Stimulated activated CD8-positive, alpha-beta memory T cell treated with anti-CD3 and anti-CD28 coated beads, Interleukin-15, amount 100 ng/mL, for 1 hour (primary cell): ENCODE measurements at regions not wholly inside any gene's neighbourhood (a gene's known extent, or its start where the extent isn't known, plus 50 kb on each side); places are given as distances from the start of the nearest gene placed in this dataset.

Experiments used
- DNase-seq: peaks from one replicate; pipeline ENCODE4 v3.0.0-alpha.2; 2020; ENCODE audit warnings: low read depth

DNA sequence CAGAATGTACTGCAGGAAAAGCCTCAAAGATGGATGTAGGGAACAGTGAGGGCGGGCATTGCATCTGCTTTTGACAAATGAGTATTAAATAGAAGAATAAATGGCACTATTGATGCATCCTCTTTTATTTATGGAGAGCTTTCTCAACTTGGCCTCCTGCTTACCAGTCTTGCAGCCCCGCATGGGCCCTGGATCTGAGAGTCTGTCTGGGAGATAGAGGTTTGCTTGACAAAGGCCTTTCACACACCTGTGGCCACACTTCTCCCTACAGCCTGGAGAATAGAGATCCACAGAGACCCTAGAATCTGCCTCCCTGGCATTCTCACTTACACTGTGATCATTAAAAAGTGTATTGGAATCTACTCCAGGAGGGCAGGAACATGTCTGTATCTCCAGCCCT lies 203.8 kb upstream of the CDH4 start:
- no peak for DNase-seq

DNA sequence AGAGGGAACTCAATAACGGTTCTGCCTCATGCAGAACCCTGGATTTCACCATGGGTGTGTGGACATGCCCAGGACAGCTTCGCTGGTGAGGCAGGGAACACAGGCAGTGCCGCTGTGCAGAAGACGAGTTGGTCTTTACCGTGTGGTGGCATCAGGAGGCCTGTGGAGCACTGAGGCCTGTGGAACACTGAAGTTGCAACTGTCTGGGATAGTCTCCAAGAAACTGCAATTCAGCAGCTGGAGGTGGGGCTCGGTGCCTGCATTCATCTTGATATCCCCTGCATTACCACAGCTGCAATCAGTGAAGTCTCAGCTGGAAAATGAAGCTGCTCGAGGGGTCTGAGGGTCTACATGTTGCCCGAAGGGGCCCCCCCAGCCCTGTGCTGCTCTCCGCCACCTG lies 202.4 kb upstream of the CDH4 start:
- DNase-seq: no peak

DNA sequence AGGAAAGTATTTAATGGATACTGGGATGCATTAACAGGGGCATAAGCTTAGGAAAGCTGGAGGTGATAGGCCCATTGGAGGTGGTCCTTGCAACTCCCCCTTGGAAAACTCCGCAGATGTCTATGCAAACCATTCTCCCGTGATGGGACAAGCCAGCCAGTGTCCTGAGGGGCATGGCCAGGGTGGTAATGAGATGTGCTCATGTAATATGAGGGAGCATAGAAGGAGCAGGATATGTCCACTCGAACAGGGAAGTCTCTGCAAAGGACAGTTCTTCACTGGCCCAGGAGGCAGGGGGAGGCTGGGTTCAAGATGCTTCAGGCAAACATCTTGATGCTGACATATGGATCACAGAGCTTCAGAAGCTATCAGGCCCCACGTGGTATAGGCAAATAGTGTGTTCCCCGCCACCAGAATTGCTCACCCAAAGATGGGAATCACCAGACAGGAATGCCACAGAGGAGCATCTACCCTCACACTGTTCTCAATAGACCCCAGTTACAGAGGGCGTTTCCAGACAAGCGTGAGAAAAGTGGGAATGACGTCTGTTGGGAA lies 201.6 kb upstream of the CDH4 start:
- DNase-seq: no peak

GRCh38 chr20:61052195-61052750 lies 199.8 kb upstream of the CDH4 start:
- DNase-seq: no peak

DNA sequence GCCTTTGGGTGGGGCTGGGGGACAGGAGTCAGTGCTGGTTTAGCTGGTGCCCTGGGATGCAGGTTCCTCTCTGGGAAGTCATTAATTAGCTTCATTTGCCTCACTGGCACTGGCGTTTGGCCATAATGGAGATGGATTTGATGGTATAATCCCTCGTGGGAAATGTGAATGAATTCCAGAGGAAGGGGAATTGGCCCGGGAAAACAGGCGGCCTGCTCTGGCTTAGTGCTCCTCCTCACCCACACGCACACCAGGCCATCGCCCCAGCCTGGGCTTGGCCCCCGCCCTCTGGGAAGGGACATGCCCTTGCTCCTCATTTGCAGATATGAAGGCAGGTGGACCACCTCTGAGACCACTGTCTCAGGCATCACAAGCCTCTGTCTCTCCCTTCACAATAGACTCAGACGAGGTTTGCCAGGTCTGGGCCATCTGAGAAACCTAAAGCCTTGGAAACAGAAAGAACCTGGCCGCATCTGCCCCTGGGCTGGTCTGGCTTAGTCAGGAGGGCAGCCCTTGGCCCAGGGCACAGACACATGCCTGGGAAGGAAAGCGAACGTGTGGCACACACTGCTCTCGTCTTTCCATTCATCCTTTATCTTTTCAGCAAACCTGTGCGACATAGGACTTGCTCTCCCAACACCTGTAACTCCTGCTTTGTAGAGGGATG lies 199.2 kb upstream of the CDH4 start:
- DNase-seq: no peak

- no peak for DNase-seq
Measured at GRCh38 chr20:61053487-61053886, 198.6 kb upstream of the CDH4 start.

DNA sequence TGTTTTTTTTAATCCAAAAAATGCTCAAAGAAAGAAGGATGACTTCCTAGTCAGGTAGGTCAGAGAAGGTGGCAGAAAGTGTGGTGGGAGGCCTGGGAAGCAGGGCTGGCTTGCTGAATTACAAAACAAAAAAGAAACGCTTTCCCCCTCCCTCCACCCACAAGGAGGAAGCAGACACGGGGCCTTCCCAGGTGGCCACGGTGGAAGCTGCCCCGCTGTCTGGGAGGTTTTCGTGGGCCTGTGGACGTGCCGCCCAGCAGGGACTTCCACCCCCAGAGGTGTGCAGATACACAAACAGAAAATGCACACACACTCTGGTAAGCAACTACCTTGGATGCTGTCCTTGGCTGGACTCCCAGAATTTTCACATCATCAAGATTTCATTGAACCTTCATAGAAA lies 198.2 kb upstream of the CDH4 start:
- DNase-seq: no peak

GRCh38 chr20:61054411-61054810 lies 197.7 kb upstream of the CDH4 start:
- DNase-seq: no peak

DNA sequence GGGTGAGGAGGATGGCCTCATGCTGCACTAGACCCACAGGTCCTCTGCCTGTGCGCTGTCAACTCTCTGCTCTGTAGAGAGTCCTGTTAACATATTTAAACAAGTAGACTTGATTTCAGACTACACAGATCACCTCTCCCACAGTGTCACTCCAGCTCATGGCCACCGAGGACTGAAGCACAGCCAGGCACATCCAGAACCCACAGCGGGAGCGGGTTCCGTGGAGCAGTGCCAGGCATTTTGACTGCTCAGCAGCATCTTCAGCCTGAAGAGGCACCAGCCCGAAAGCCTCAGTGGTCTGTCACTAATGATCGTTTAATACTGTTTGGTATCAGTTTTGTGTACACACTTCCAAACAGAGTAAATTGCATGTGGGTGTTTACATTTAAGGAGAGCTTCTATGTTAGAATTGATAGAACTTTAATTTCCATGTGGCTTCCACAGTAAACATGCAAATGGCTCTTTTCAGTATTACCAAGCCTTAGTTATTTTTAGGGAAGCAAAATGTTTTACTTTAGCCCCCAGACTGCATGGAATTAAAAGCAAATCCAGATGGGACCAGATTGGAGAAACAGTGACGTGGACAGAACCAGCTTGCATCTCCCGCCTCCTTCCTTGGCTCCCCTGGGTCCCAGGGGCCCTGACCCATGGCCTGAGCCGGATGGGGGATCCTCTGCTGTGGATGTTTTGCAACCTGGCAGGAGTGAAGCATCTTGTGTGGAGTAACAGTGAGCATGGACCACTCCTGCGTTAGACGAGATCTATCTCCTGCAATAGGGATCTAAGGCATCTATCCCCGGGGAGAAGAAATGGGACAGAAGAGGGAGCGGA lies 196.7 kb upstream of the CDH4 start:
- DNase-seq: no peak

DNA sequence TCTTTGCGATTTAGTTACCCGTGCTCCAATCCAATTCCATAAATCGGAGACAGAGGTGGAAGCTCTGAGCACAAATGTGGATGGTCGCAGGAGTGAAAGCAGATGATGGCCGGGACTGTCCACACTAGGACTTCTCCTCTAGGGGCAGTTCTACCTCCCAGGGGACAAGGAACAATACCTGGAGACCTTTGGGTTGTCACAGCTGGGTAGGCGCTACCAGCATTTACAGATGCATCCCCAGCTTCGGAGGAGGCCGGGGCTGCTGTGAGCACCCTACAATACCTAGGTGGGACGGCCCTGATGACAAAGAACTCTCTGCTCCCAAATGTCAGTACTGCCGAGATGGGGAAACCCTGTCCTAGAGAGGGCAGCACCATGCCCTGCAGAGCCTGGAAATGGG lies 195.9 kb upstream of the CDH4 start:
- no peak for DNase-seq

- DNase-seq: no peak
Measured at GRCh38 chr20:61056627-61057442, 195.2 kb upstream of the CDH4 start.

DNA sequence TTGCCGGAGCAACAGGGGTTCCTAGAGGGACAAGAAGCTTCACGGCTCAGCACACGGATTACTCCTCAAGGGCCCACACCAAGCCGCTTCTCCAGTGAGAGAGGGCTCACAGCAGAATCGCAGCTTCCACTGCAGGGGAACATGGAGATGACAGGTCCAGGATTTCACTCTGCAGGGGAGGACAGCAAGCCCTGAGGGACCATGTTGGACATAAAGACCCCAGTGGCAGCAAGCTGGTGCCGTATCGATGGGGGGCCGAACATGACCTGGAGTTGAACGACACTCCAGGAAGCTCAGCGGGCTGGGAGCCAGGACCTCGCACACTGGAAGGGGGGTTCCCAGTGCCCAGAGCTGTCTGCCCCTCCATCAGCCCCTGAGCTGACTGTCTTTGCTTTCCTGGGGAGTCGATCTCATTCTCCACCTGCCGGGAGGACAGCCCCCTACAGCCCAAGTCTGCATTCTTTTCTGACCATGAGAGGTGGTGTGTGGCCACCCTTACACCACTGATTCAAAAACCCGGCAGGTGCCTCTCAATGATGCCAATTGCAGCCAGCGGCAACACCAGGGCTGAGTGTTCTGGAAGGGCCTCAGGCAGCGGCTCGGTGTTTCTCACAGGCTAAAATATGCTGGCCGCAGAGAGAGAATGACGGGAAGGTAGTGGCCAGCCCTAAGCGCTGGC lies 194.5 kb upstream of the CDH4 start:
- no peak for DNase-seq

- DNase-seq: no peak
Measured at GRCh38 chr20:61061981-61062380, 190.1 kb upstream of the CDH4 start.

DNA sequence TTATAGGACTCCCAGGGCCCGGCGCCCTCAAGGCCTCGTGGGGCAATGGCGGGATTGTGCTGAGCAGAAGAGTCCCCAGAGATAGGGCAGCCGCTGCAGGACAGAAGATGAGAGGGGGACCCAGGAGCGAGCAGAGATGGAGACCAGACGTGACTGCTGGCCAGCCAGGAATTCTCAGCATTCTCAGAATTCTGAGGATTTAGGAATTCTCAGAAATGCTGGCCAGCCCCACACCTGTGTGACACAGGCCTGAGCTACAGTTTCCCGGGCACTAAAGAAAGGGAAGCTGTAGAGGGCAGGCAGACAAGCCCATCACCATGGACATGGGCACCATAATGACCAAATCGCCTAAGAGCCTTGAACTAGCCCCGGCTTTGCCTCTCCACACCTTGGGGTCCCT lies 186.2 kb upstream of the CDH4 start:
- no peak for DNase-seq

DNA sequence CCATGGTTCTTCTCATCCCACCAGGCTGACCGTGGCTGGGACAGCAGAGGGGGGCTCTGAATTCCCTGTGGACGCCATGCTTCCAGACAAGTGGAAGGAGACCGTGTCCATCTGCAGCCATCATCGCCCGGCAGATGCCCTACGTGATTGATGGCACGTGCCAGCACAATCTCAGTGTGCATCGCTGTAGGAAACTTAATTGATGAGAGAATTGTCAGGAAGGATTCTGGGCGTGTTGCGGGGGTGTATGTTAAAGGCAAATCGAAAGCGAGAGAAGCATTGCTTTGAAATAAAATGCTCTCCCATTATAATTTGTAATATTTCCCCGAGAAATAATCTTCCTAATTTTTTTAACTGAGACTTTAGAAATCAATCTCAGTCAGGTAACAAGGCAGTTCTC lies 185.5 kb upstream of the CDH4 start:
- DNase-seq: no peak

GRCh38 chr20:61067221-61067620 lies 184.8 kb upstream of the CDH4 start:
- DNase-seq: no peak

- DNase-seq: no peak
Measured at GRCh38 chr20:61072398-61072797, 179.7 kb upstream of the CDH4 start.

DNA sequence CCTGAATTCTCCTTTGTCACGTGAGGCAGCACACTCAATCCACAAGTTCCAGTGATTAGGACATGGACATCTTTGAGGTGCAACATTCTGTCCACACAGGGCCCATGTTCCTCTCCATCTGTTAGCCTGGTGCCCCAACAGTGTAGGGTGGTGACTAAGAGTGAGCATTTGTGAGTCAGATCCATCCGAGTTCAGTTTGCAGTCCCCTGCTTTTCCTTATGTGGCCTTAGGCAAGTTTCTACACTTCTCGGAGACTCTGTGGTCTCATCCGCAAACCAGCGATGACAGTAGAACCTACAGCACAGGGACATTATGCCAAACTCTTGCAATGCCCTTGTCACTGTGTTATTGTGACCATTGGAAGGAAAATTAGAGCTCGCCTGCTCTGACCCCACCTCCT lies 178.7 kb upstream of the CDH4 start:
- no peak for DNase-seq

DNA sequence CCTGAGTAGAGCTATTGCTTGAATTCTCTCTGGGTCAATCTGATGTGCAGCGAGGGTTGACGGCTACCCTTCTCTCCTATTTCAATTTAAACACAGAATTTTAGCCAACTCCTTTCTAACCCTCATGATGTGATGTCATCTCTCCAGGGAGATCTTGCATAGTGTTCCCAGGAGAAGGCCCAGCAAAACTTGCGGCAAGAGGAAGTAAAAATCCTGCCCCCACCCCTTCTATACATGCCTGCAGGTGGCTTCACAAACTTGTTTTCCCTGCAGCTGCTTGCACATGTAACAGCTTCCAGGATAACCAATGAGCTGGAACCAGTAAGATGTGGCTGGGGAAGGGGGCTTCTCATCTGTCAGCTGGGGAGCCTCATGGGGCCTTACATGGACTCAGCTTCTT lies 169.3 kb upstream of the CDH4 start:
- DNase-seq: no peak

DNA sequence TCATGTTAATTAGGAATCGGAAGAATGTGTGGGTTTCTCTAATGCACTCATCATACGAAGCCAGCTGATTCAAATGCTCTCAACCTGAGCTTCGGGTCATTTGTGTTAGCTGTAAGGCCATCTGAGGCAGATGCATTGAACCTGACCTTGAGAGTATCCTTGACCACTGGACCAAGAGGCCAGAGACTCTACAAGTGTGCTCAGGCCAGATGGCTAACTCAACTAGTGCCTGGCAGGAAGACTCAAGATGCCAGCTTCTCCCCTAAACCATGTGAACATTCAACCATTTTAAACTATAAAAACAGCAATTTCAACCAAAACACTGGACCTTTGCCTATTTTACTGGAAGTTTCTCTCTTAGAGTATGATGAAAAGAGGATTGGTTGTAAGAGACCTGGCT lies 168.6 kb upstream of the CDH4 start:
- no peak for DNase-seq

DNA sequence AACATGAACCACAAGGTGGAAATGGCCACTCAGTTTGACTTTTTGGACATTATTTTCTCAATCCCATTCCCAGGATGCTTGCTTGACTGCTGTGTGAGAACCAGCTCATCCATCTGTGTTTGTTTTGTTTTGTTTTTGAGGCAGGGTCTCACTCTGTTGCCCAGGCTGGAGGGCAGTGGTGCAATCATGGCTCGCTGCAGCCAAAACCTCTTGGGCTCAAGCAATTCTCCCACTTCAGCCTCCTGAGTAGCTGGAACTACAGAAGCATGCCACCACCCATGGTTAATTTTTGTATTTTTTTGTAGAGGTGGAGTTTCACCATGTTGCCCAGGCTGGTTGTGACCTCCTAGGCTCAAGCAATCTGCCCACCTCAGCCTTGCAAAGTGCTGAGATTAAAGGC lies 166.0 kb upstream of the CDH4 start:
- DNase-seq: no peak

- DNase-seq: no peak
Measured at GRCh38 chr20:61090541-61090940, 161.5 kb upstream of the CDH4 start.
